SK-N-SH treated with all-trans-retinoic acid at 6 μM for 48 hours (cell line): ENCODE measurements at regions not wholly inside any gene's neighbourhood (a gene's known extent, or its start where the extent isn't known, plus 50 kb on each side); places are given as distances from the start of the nearest gene placed in this dataset.

Experiments used
- CSDC2 ChIP-seq: fragments of 250-450 bp; sonication (Bioruptor Pico); IDR thresholded peaks from 2 replicates; pipeline ENCODE4 v1.5.0; 2020; ENCODE audit warnings: mild to moderate bottlenecking, moderate library complexity
- GLIS3 ChIP-seq: fragments of 250-450 bp; sonication (Bioruptor Pico); IDR thresholded peaks from 2 replicates; pipeline ENCODE4 v1.5.0; 2020; ENCODE audit warnings: mild to moderate bottlenecking, moderate library complexity
- PPARA ChIP-seq: fragments of 250-450 bp; sonication (Bioruptor Pico); IDR thresholded peaks from 2 replicates; pipeline ENCODE4 v1.5.0; 2020; ENCODE audit warnings: mild to moderate bottlenecking, borderline replicate concordance
- RARB ChIP-seq: fragments of 250-450 bp; sonication (Bioruptor Pico); IDR thresholded peaks from 2 replicates; pipeline ENCODE4 v1.8.0; 2021; ENCODE audit warnings: mild to moderate bottlenecking, moderate library complexity
- ZNF565 ChIP-seq: fragments of 450-650 bp; formaldehyde crosslinking; conservative IDR thresholded peaks from 2 replicates; pipeline ENCODE4 v1.5.0; 2020; ENCODE audit warnings: low read depth, mild to moderate bottlenecking, moderate library complexity

DNA sequence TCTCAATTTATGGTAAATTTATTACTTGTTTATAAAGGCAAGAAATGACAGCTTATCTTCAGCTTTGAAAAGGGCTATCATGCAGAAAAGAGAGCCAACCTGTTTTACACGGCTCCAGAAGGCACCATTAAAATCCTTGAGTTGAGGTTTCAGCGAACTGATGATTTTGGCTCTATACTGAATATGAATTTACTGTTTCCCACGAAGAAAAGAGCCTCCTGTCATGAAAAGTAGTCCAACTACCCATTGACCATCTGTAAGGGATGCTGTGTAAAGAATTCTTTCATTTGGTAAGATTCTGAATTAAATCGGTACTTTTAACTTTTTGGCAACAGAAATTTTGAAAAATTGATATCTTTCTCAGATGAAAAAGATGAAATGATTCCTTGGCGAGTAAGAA, 657.6 kb upstream of the ZNF608 start:
- TF ChIP-seq ZNF565 (CRISPR knock-in tag) (no peak), GLIS3 (CRISPR knock-in tag) (no peak), RARB (no peak), CSDC2 (CRISPR knock-in tag) (no peak), PPARA (CRISPR knock-in tag) (no peak)
